Gastroesophageal sphincter (tissue), 4 donors: ENCODE measurements at regions not wholly inside any gene's neighbourhood (a gene's known extent, or its start where the extent isn't known, plus 50 kb on each side); places are given as distances from the start of the nearest gene placed in this dataset.
"Not testable (repeated sequence)": the region's sequence is repeated elsewhere in the genome, so short reads cannot be mapped to it uniquely, and the experiment has no call there.

Source experiments
- ATAC-seq: fragments of 150-250 bp; one replicate; pipeline ENCODE4 v1.9.1; 2016; ENCODE audit warnings: mild to moderate bottlenecking, moderate library complexity
- H3K27ac ChIP-seq, 4 donors: fragments of 200-600 bp; sonication (generic) in 3 of 4; 1 replicate in 3 of 4; 2 replicates in 1 of 4; pipeline ENCODE4 v1.5.1; 2016 to 2019
- H3K27me3 ChIP-seq: fragments of 200-600 bp; sonication (generic); one replicate; pipeline ENCODE4 v1.5.1; 2019
- H3K36me3 ChIP-seq, 2 donors: fragments of 200-600 bp; sonication (generic); one replicate each; pipeline ENCODE4 v1.5.1; 2019; ENCODE audit warnings: control low read depth in 1 of 2
- H3K4me1 ChIP-seq, 3 donors: fragments of 200-600 bp; sonication (generic); 1 replicate in 2 of 3; 2 replicates in 1 of 3; pipeline ENCODE4 v1.5.1; 2016 to 2019; ENCODE audit warnings: control low read depth in 2 of 3
- H3K4me3 ChIP-seq, 2 donors: fragments of 200-600 bp; sonication (generic); one replicate each; pipeline ENCODE4 v1.5.1; 2019; ENCODE audit warnings: mild to moderate bottlenecking in 1 of 2, moderate library complexity in 1 of 2
- H3K9me3 ChIP-seq, 3 donors: fragments of 200-600 bp; sonication (generic); one replicate each; pipeline ENCODE4 v1.5.1; 2017 to 2019; ENCODE audit warnings: control low read depth in 2 of 3
- EP300 ChIP-seq: sonication (generic); formaldehyde crosslinking; IDR thresholded peaks from one replicate; pipeline ENCODE4 v1.6.1; 2017; ENCODE audit warnings: antibody characterized with exemption, mild to moderate bottlenecking
- POLR2A ChIP-seq, 2 donors: fragments of 450-650 bp; IDR thresholded peaks; one replicate each; pipeline ENCODE4 v1.6.1; 2017; ENCODE audit warnings: antibody characterized with exemption in 2 of 2, mild to moderate bottlenecking in 2 of 2, moderate library complexity in 1 of 2
- POLR2AphosphoS5 ChIP-seq: sonication (generic); formaldehyde crosslinking; IDR thresholded peaks from one replicate; pipeline ENCODE4 v1.6.1; 2017; ENCODE audit warnings: antibody characterized with exemption
- WGBS, 2 donors: methylation state at CpG; one replicate each; pipeline ENCODE4 v1.1.5; 2018; ENCODE audit warnings: low coverage in 1 of 2; 5-methylcytosine and 5-hydroxymethylcytosine counted together
- TF ChIP-seq, protein P1 (sequence below), 4 experiments: fragments of 200-600 bp in 2 of 4; fragments of 450-650 bp in 2 of 4; sonication (generic) in 1 of 4; IDR thresholded peaks; one replicate each; pipeline ENCODE4 v1.5.1; 2017 to 2019; ENCODE audit warnings: antibody characterized with exemption in 4 of 4, mild to moderate bottlenecking in 2 of 4, moderate library complexity in 2 of 4

DNA sequence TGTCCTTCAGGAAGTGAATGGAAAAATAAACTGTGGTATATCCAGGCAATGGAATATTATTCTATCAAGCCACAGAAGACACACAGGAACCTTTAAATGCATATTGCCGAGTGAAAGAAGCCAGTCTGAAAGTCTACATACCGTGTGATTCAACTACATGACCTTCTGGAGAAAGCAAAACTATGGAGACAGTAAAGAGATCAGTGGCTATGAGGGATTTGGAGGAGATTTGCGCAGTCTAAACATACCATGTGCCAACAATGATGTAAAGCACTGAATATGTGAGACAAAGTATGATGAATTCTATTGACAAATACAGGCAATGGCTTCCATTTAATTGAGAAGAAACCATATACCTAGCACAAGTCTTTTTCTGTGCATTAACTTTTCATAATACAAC lies 518.3 kb upstream of the ZNF337 start:
- Histone ChIP-seq H3K4me1 (no peaks in the 10 kb centered on the region), H3K27ac (no peak overlapping the region), H3K4me3 (no peak overlapping the region), H3K9me3 (no peaks in the 10 kb centered on the region), H3K27me3 (no peaks in the 10 kb centered on the region), H3K36me3 (no peaks in the 10 kb centered on the region)
- WGBS, 2 donors = 55 to 60% methylated on average over 3 of the region's 3 CpGs
- ATAC-seq = no peak
- TF ChIP-seq, protein P1, sequence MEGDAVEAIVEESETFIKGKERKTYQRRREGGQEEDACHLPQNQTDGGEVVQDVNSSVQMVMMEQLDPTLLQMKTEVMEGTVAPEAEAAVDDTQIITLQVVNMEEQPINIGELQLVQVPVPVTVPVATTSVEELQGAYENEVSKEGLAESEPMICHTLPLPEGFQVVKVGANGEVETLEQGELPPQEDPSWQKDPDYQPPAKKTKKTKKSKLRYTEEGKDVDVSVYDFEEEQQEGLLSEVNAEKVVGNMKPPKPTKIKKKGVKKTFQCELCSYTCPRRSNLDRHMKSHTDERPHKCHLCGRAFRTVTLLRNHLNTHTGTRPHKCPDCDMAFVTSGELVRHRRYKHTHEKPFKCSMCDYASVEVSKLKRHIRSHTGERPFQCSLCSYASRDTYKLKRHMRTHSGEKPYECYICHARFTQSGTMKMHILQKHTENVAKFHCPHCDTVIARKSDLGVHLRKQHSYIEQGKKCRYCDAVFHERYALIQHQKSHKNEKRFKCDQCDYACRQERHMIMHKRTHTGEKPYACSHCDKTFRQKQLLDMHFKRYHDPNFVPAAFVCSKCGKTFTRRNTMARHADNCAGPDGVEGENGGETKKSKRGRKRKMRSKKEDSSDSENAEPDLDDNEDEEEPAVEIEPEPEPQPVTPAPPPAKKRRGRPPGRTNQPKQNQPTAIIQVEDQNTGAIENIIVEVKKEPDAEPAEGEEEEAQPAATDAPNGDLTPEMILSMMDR (IDR thresholded peaks at IDR 0.05) = no peak
- TF ChIP-seq POLR2AphosphoS5 (no peak), EP300 (no peak), POLR2A (IDR thresholded peaks at IDR 0.05) (no peak)

DNA sequence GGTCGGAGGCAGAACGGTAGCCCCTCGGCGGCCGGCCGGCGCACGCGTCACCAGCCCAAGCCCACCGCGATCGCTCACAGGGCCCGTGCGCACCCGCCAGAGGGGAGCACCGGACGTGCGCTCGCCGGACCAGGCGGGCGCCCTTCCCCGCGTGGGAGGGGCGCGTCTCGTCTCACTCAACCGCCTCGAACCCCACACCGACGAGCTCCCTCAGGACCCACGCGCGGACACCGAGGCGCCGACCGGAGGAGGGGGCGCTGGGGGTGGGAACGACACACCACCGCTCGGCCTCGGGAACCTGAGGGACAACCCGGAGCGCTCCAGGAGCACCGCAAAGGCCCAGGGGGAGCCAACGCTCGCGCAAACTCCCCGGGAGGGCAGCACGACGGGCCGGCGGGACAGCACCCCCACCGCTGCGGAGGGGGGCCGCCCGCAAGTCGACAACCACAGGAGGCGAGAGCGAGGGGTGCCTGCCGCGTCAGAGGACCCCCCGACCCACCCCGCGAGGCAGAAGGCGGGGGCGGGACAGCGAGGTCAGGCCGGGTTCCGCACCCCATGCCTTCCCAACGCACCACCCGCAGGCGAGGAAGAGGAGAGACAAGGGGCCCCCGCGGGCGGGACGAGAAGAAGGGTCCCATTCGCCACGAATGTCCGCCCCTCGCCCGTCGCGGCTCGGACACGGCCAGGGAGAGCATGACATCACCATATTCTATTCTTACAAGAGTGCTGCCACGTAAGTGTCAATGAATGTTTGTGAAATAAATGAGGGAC lies 512.7 kb upstream of the ZNF337 start:
- Histone ChIP-seq H3K27ac (no peak overlapping the region), H3K36me3 (no peaks in the 10 kb centered on the region), H3K4me1 (peaks cover 0 to 19% (median 11%) of the 10 kb centered on the region in 3 donors), H3K4me3 (peak overlapping the region in 1 of 2 donors; percentile 45), H3K27me3 (peaks cover 48% of the 10 kb centered on the region), H3K9me3 (no peaks in the 10 kb centered on the region)
- 0 to 9% methylated on average over 1 to 14 of the region's 88 CpGs for WGBS, 2 donors
- no peak for ATAC-seq
- TF ChIP-seq, protein P1 (IDR thresholded peaks at IDR 0.05) = no peak
- TF ChIP-seq POLR2AphosphoS5 (no peak), POLR2A (IDR thresholded peaks at IDR 0.05) (no peak), EP300 (no peak)

DNA sequence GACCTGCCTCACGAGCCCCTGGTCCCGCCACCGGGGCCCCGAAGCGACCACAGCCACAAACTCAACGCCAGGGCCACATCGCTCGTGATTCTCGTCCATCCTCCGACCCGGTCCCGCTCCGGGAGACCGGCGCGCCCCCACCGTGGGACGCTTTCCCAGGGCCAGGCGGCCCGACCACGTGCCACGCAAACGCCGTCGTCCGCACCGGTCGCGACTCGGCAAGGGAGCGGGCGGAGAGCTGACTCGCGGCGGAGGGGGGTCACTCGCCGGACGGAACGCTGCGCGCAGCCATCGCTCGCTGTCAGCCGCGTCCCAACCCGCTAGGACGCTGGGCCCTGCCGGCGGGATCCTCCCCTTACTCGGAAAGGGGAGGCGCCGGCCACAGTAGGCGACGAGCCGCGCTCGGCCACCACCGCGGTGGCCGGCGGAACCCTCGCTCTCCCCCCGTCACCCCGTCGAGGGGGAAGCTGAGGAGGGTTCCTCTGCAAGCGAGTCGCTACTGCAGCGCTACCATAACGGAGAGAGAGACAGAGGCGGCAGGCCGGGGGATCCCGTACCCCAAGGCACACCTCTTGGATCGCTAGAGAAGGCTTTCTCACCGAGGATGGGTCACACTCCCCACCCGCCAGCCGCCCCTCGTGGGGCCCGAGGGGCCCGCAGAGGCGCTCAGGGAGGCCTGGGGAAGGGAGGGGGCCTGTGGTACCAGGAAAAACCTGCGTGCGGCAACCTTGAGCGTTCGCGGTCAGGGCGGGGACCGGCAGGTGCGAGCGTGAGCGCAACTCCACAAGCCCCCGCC lies 511.8 kb upstream of the ZNF337 start:
- no peak for ATAC-seq
- no CpG with 5 or more reads among the region's 91 CpGs for WGBS, 2 donors

DNA sequence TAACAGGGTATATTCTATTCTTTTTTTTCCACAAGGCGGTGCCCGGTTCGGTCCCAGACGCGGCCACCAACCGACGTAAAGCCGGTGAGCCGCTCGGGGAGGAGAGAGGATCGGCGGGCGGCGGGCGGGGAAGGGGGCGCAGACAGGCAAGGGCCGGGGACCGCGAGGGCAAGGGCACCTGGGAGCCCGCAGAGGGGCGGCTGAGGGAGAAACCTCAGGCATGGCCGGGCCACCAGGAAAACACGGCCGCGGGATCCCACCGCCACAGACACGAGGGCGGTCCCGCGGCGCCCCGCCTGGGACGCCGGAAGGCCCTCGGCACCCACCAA lies 511.3 kb upstream of the ZNF337 start:
- not testable (repeated sequence) for H3K36me3 ChIP-seq, H3K27ac ChIP-seq, ATAC-seq, H3K9me3 ChIP-seq
- no CpG with 5 or more reads among the region's 35 CpGs for WGBS, 2 donors
- Histone ChIP-seq H3K4me3 (peak overlapping the region in 1 of 2 donors; percentile 45), H3K4me1 (peaks cover 0 to 19% (median 11%) of the 10 kb centered on the region in 3 donors), H3K27me3 (peaks cover 48% of the 10 kb centered on the region)

More for the DNA sequence above, 511.8 kb upstream of the ZNF337 start:
- no peak overlapping the region for H3K27ac ChIP-seq
- no peaks in the 10 kb centered on the region for H3K36me3 ChIP-seq
- peaks cover 48% of the 10 kb centered on the region for H3K27me3 ChIP-seq
- peak overlapping the region in 1 of 2 donors; percentile 45 for H3K4me3 ChIP-seq
- H3K4me1 ChIP-seq = peaks cover 0 to 19% (median 11%) of the 10 kb centered on the region in 3 donors
- TF ChIP-seq POLR2AphosphoS5 = no peak
- no peaks in the 10 kb centered on the region for H3K9me3 ChIP-seq

DNA sequence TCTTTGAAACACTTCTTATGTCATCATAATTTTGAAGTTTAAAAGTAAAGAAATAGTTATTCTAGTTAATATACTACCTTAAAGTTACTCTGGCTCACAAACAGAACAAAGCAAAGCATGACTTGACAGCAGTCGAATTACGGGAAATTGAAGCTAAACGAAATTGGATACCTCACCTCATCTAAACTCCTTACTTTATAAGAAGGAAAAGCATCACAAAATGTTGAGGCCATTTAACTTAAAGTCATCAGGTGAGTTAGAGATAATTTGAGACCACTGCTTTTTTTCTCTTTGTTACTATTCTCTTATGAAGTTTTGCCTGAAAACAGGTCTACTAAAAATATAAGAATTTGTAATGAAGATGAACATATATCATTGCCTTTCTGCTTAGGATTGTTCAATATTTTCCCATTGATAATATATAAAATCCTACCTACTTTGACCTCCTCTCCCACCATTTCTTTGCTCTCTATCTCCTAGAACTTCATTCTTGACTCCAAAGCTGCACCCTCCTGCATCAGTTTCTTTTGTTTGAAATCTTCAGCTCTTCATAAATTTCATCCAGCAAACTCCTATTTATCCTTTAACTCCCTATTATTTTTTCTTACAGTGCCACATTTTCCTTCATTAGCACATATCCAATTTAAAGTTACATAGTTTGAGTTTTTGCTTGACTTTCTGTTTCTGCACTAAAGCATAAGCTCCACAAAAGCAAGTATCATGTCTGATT lies 510.7 kb upstream of the ZNF337 start:
- Histone ChIP-seq H3K4me1 (peaks cover 0 to 19% (median 11%) of the 10 kb centered on the region in 3 donors), H3K4me3 (peak overlapping the region in 1 of 2 donors; percentile 45), H3K27me3 (peaks cover 48% of the 10 kb centered on the region), H3K36me3 (no peaks in the 10 kb centered on the region), H3K27ac (no peak overlapping the region), H3K9me3 (peaks cover 0 to 9% (median 0%) of the 10 kb centered on the region in 3 donors)
- no peak for TF ChIP-seq EP300
- TF ChIP-seq POLR2AphosphoS5 = no peak
- TF ChIP-seq, protein P1 (IDR thresholded peaks at IDR 0.05) = no peak
- TF ChIP-seq POLR2A (IDR thresholded peaks at IDR 0.05) = no peak
- ATAC-seq = no peak
- 40 to 63% methylated on average over 3 of the region's 3 CpGs for WGBS, 2 donors
